GM19468 (cell line): ENCODE measurements at regions not wholly inside any gene's neighbourhood (a gene's known extent, or its start where the extent isn't known, plus 50 kb on each side); places are given as distances from the start of the nearest gene placed in this dataset.

Experiments
- ATAC-seq: cut with Tn5 transposase; IDR thresholded peaks from one replicate; pipeline ENCODE4 v1.9.1; 2021; ENCODE audit warnings: mild to moderate bottlenecking, moderate library complexity, moderate number of reproducible peaks; ENCODE audit not compliant: unreplicated experiment; ENCODE audit errors: extremely low read depth

DNA sequence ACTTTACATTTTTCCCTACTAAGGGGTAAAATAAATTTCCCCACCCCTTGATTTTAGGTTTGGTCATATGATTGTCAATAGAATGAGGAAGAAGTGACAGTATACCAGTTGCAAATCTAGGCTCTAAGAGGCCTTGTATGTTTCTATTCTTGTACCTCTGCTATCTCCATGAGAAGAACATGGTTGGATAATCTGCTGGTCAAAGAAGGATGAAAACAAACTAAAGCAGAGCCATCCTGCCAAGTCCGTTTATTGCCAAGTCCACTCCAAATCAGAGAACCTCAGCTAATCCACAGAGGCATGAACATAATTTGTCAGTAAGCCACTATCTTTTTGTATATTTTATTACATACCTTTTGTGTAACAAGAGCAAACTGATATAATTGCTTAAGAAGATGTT lies 98.0 kb downstream of the CRPPA start:
- ATAC-seq: no peak

- ATAC-seq: no peak
These were observed 101.2 kb downstream of the CRPPA start for GRCh38 chr7:16320099-16320660.

GRCh38 chr7:16318989-16319915 lies 102.1 kb downstream of the CRPPA start:
- ATAC-seq: no peak

- no peak for ATAC-seq
These were observed 102.9 kb downstream of the CRPPA start for GRCh38 chr7:16318463-16318862.

DNA sequence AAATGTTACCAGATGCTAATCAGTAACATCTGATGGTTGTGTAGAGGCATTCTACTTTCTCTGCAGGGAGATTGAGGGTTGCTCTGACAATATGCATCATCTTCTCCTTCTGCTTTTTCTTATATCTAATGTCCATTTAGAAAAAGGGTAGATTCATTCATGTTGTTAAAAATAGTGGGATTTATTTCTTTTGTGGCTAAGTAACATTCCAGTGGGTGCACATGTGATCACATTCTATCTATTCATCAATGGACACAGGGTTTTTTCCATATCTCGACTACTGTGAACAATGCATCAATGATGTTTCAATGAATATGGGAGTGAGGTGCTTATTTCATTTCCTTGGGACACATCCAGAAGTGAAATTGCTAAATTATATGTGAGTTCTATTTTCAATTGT lies 103.9 kb downstream of the CRPPA start:
- ATAC-seq: no peak

- ATAC-seq: no peak
These were observed 106.1 kb downstream of the CRPPA start for GRCh38 chr7:16315280-16315679.

- ATAC-seq: no peak
These were observed 112.2 kb downstream of the CRPPA start for GRCh38 chr7:16309129-16309528.

GRCh38 chr7:16301291-16301690 lies 120.0 kb downstream of the CRPPA start:
- ATAC-seq: no peak

DNA sequence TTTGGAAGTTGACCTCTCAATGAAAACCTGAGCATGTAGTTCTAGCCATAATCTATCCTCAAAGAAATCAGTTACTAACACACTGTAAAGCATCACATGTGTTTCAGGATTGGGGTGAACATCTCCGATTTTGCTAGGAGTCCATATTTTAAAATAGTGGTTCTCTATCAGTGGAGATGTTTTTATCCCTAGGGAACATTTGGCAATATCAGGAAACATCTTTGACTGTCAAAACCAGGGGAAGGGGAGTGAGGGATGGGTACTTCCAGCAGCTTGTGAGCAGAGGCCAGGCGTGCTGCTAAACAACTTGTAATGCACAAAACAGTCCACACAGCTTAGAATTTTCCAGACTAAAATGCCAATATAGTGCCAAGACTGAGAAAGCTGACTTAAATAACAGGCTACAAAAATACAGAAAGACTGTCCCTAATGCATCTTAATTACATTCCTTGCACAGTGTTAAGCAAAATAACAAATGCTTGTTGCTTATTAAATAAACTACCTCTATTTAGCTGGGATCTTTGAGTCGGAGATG lies 120.9 kb downstream of the CRPPA start:
- no peak for ATAC-seq

- ATAC-seq: no peak
These were observed 121.5 kb downstream of the CRPPA start for GRCh38 chr7:16299853-16300252.

GRCh38 chr7:16298221-16298620 lies 123.1 kb downstream of the CRPPA start:
- ATAC-seq: no peak

DNA sequence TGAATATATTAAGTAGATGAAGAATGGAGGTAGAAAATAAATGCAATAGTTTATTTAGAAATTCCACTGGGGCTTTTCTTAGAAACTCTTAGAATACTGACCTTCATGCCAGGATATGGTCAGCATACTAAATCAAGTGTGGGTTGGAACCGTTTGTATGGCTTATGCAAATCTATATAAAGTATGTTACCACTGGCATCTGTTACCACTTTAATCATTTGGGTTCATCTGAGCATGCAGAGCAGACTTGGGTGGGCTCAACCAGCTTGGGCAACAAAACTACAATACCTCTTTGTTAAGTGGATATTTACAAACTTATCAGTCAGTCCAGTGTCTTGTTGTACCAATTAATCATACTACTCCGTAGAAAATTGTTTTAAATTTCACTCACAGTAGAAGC lies 125.8 kb downstream of the CRPPA start:
- ATAC-seq: no peak

- ATAC-seq: no peak
These were observed 127.5 kb downstream of the CRPPA start for GRCh38 chr7:16293669-16294425.

DNA sequence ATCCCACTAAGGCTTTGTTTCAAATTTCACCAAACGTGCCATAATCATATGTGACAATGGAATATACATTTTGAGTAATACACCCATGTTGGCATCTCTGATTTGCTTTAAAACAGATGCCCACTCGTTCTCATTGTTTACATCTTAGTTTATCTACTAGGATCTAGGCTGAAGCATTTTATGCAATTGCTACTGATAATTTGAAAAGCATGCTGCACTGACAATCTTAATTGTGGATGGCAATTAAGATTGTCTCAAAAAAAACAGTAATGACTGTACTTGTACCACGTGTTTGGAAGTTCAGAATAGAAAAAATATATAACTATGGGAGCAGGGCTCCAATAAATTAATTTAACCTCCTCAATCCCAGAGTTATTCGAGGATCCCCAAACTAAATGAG lies 136.8 kb downstream of the CRPPA start:
- no peak for ATAC-seq

DNA sequence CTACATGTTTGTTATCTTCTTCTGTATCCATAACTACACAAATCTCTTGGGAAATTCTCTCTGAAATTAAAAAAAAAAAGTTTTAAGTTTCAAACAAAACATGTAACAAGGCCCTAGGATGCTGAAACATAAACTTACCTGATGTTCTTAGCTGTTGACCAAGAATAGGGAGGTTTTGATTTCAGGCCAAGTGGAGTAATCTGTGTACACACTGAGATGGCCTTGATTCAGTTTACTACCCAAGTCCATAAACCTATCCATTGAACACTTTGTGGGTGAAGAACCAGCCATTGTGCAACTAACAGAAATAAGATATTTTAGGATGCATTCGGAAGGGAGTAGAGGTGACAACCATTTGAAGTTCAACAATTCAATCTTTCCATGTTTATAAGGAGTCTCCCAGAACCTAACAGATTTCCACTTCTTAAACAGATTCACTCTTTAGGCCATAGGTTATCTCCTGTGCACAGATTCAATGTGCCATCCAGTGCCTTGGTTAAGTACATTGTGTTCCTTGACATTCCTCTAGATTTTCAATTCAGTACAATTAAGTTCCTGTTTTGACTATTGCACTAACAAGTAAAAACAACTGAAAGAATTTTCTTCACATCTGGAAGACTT lies 143.1 kb downstream of the CRPPA start:
- ATAC-seq: no peak

GRCh38 chr7:16271990-16272665 lies 149.2 kb downstream of the CRPPA start:
- no peak for ATAC-seq

- peak; percentile 29 for ATAC-seq
These were observed 149.9 kb downstream of the CRPPA start for GRCh38 chr7:16271355-16271915.

DNA sequence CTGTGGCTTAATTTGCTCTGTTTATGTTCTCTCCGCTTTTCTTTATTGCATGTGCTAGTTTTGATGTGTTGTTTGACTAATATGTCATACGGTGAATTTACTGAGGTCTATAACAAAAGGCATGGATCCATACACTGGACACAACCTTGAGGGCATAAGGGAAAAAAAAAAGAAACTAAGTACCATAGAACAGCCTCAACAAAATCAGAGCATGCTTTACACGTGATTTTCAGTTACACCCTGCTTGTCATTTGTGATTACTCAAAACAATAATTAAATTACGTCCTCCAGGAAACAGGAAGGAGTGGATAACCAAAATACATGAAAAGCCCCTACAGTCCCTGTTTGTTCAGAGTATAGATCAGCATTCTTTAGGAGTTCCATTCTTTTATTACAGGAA lies 150.5 kb downstream of the CRPPA start:
- ATAC-seq: no peak
